ENCODE measurements at regions not wholly inside any gene's neighbourhood (a gene's known extent, or its start where the extent isn't known, plus 50 kb on each side); places are given as distances from the start of the nearest gene placed in this dataset.

DNA sequence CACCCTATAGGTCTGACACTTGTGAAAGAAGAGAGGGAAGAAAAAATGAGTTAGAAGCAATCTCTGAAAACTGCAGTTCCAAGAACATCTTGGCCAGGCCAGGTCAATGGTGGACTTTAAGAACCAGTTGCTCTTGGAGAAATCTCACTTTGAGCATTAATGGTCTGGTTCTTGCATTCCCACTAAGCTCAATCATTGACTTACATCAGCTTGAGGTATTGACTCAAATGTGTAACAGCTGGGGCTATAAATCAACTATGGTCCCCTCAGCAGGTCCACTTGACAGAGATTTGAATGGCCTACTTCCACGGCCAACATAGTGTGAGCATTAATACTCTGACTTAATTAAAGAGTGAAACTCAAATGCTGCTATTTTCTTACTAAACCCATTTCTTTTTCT lies 357.8 kb upstream of the RGMB start:
- no peak for DNase-seq

DNA sequence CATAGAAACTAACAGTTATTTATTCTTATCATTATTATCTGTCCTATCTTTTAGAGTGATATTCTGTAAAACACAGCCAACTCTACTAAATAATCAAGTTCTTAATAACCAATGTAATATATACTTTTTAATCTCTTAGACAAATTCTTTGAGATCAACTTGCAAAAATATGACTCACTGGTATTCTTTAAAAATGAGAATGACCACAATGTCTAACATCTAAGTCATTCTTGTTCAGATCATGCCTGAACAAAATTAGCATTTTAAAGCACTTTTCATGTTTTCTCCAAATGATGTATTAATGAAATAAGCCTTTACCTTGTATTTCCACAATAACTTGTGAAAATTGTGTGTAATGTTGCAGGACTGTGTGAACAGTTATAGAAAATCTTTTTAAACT lies 356.9 kb upstream of the RGMB start:
- DNase-seq = no peak

- no peak for DNase-seq
These were observed 353.6 kb upstream of the RGMB start for GRCh38 chr5:98419825-98420224.

DNA sequence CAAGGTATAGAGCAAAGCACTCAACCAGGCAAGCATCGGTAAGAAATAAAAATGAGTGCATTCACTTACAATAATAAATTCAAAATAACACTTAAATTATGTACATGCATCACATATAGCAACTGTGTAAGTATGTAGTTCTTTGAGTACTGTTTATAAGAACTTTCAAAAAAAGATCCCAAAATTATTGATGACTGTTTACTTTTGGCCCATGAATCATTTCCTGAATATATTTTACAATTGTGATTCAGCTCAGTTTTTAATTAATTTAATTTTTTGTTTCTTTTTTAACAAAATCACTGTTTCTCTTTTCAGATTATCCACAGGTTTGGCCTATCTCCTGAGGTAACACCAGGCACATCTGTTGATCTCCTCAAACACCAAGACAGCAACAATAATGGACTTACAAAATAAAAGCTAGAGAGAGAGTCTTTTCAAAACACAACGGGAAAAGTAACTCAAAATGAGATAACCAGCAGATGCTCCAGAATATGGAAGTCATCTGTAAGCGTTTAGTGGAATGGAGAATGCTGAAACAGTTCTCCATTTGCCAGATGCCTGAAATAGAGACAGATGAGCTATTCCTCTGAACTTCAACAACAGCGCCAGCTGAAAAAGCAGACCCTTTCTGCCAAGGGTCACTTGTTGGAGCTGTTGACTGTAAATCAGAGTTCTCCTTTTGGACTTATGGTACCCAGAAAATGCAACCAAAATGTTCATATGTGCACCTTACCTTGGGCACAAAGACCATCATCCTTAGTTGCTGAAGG lies 348.6 kb upstream of the RGMB start:
- DNase-seq = no peak

- DNase-seq = no peak
These were observed 347.8 kb upstream of the RGMB start for GRCh38 chr5:98425640-98426039.

DNA sequence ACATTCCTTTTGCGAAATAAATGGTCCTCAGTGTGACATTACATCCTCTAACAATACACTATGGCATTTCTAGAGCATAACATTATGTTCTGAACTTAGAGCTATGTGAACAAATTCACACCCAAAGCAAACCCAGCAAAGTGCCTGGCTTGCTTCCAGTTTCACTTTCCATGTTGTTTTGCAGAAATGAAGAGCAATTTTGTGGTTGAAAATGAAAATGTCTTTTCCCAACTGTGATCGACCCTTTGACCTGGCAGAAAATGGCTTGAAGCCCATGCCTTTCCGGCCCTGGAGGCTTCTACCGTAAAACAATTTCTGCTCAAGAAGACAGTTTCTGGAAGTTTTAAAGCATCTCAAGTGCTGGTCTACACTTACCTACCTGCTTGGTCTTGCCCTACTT lies 344.7 kb upstream of the RGMB start:
- DNase-seq = no peak

GRCh38 chr5:98432378-98432777 lies 341.1 kb upstream of the RGMB start:
- no peak for DNase-seq

- no peak for DNase-seq
These were observed 340.4 kb upstream of the RGMB start for GRCh38 chr5:98433022-98433421.

- DNase-seq = no peak
These were observed 339.8 kb upstream of the RGMB start for GRCh38 chr5:98433673-98434072.

GRCh38 chr5:98436667-98437066 lies 336.8 kb upstream of the RGMB start:
- DNase-seq = no peak

- no peak for DNase-seq
These were observed 331.0 kb upstream of the RGMB start for GRCh38 chr5:98442448-98442847.

DNA sequence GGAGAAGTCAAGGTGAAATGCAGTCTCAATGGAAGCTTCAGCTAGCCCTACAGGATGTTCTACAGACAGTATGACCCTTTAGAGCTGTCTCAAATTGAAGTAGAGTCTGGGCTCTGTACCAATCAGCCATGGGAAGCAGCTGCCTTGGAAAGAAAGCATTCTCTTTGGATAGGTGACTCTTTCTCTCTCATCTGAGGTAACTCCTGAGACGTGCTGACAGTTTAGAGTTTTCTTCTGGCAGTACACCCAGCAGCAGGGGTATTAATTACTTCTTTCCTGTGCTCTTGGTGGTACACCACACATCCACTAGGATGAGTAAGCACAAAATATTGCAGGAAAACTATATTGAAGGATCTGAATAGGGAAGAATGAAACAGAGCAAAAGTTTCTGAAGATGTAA lies 329.6 kb upstream of the RGMB start:
- DNase-seq = no peak

- DNase-seq = no peak
These were observed 320.2 kb upstream of the RGMB start for GRCh38 chr5:98453296-98453695.

GRCh38 chr5:98454407-98454806 lies 319.1 kb upstream of the RGMB start:
- no peak for DNase-seq

- DNase-seq = no peak
These were observed 318.6 kb upstream of the RGMB start for GRCh38 chr5:98454904-98455303.

DNA sequence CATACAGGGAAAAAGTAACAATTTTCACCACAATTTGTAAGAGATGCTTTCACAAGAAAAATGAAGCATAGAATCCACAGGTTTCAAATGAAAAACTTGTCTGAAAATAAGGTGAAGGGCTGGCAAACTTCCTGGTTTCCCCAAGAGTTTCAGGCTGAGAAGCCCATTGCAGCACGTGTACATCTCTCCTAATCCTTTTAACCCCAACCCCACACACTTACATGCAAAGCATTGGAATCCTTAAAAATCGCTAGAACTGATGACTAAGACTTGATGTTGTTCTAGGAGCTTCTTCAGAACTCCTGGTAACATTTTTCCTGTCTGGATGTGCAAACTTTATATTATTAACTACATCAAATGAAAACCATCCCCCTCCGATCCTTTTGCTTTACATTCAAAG lies 317.8 kb upstream of the RGMB start:
- no peak for DNase-seq

DNA sequence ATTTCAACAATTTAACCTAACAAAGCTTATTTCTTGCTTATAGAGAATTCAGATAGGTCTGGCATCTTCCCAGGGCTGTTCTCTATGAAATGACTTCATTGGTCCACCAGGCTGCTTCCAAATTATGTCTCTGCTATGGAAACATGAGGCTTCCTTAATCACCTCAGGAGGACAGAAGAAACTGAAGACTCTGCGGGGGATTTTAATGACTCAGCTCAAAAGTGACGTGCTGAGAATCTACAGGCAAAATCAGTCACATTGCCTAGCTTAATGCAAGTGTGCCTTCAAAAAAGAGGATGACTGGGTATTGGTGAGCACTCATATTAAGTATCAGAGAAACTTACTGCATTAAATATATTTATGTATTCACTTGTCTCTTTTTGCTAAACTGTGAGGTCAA lies 315.5 kb upstream of the RGMB start:
- no peak for DNase-seq

DNA sequence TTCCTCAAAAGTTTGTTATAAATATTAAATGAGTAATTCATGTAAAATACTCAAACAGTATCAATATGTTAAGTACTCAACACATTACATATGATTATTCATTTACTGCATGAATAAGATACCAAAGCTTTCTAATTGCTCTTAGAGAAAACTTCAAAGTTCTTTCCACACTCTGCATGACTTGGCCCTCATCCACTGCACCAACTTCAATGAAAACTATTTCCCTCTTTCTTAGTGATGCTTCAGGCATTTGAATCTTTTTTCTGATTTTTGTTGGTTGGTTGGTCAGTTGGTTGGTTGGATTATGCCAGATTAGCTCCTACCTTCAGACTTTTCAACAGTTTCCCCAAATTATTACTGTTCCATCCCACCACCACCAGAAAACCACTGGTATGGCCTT lies 314.7 kb upstream of the RGMB start:
- DNase-seq = no peak

GRCh38 chr5:98460536-98460935 lies 312.9 kb upstream of the RGMB start:
- no peak for DNase-seq

GRCh38 chr5:98461485-98461884 lies 312.0 kb upstream of the RGMB start:
- DNase-seq = no peak

DNA sequence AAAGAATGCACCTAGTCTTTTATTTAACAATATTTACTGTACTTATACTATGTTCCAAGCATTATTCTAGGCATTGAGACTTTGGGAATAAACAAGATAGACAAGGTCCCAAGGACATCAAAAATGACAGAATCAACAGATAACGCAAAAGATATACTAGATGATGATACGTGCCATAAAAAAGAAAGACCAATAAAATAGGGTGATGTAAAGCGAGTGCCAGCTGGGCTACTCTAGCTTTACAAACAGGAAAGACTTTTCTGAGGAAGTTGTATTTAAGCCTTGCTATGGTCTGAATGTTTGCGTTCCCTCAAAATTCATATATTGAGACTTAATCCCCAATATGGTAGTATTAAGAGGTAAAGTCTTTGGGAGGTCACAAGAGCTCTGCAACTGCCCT lies 310.2 kb upstream of the RGMB start:
- DNase-seq = no peak

DNA sequence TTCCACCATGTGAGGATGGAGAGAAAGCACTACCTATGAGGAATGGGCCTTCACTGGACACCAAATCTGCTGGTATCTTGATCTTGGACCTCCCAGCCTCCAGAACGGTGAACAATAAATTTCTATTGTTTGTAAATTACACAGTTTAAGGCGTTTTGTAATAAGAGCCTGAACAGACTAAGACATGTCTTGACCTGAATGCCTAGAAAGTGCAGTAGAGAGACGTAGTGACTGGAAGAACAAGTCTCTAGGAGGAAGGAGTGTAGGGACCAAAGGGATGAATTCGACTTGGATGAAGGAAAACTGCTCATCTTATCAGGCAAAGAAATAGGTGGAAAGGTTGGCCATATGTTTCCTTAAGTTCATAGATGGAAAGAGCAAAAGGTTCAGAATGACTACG lies 309.8 kb upstream of the RGMB start:
- no peak for DNase-seq

DNA sequence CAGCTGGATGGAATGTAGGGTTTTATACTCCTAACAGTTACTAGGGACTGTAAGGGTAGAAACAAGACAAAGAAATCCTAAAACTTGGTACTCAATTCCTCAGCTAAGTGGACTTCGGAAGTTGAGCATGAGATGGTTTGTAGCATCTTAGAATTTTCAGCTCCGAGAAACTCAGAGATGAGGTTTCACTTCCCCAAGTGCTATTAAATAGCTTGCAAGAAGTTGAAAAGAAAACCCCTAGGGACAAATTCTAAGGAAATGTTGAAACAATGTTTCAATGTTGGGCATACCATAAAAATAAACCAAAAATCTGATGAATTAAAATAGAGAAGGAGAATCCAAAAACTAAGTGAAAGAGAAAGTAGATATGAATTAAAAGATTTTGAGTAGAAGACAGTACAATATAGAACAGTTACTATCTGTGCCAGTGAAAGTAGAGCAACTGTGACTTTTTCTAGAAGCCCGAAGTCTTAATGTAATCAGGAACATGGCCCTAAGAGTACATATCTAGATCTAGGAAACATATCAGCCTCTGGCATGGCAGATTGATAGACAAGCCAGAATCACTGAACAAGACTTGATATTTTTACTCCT lies 308.6 kb upstream of the RGMB start:
- no peak for DNase-seq

- DNase-seq = no peak
These were observed 305.1 kb upstream of the RGMB start for GRCh38 chr5:98468188-98468869.

GRCh38 chr5:98470747-98471146 lies 302.7 kb upstream of the RGMB start:
- DNase-seq = no peak

Data from stimulated activated CD4-positive, alpha-beta T cell treated with anti-CD3 and anti-CD28 coated beads, Interleukin-4, amount 100 ng/mL, for 24 hours (primary cell).